ENCODE measurements at regions not wholly inside any gene's neighbourhood (a gene's known extent, or its start where the extent isn't known, plus 50 kb on each side); places are given as distances from the start of the nearest gene placed in this dataset.
"Not testable (repeated sequence)": the region's sequence is repeated elsewhere in the genome, so short reads cannot be mapped to it uniquely, and the experiment has no call there.

GRCh38 chr1:149635290-149635899 lies 51.7 kb downstream of the PPIAL4C start:
- not testable (repeated sequence) for DNase-seq

GRCh38 chr1:149636286-149637122 lies 52.9 kb downstream of the PPIAL4C start:
- peak; percentile 93 for DNase-seq

- not testable (repeated sequence) for DNase-seq
These were observed 54.8 kb downstream of the PPIAL4C start for GRCh38 chr1:149638481-149638880.

- DNase-seq: peak; percentile 10
These were observed 55.4 kb downstream of the PPIAL4C start for GRCh38 chr1:149638901-149639658.

GRCh38 chr1:149641179-149641578 lies 57.5 kb downstream of the PPIAL4C start:
- DNase-seq: not testable (repeated sequence)

- DNase-seq: not testable (repeated sequence)
These were observed 61.2 kb downstream of the PPIAL4C start for GRCh38 chr1:149644818-149645217.

GRCh38 chr1:149646360-149647017 lies 62.8 kb downstream of the PPIAL4C start:
- DNase-seq: peak; percentile 16

GRCh38 chr1:149647018-149647373 lies 63.3 kb downstream of the PPIAL4C start:
- DNase-seq: peak; percentile 13

GRCh38 chr1:149657750-149658149 lies 74.1 kb downstream of the PPIAL4C start:
- DNase-seq: not testable (repeated sequence)

GRCh38 chr1:149658175-149658574 lies 74.5 kb downstream of the PPIAL4C start:
- DNase-seq: not testable (repeated sequence)

GRCh38 chr1:149664624-149665023 lies 81.0 kb downstream of the PPIAL4C start:
- not testable (repeated sequence) for DNase-seq

GRCh38 chr1:149665033-149665432 lies 81.4 kb downstream of the PPIAL4C start:
- not testable (repeated sequence) for DNase-seq

GRCh38 chr1:149665528-149665927 lies 81.9 kb downstream of the PPIAL4C start:
- DNase-seq: not testable (repeated sequence)

GRCh38 chr1:149673231-149673909 lies 89.7 kb downstream of the PPIAL4C start:
- DNase-seq: peak; percentile 17

- DNase-seq: not testable (repeated sequence)
These were observed 91.3 kb downstream of the PPIAL4C start for GRCh38 chr1:149674921-149675320.

GRCh38 chr1:149677359-149677758 lies 93.7 kb downstream of the PPIAL4C start:
- not testable (repeated sequence) for DNase-seq

- not testable (repeated sequence) for DNase-seq
These were observed 95.8 kb upstream of the FCGR1A start for GRCh38 chr1:149686593-149687238.

- not testable (repeated sequence) for DNase-seq
These were observed 91.1 kb upstream of the FCGR1A start for GRCh38 chr1:149691399-149691798.

- DNase-seq: peak; percentile 3
These were observed 89.5 kb upstream of the FCGR1A start for GRCh38 chr1:149692804-149693539.

- DNase-seq: not testable (repeated sequence)
These were observed 87.4 kb upstream of the FCGR1A start for GRCh38 chr1:149695066-149695465.

GRCh38 chr1:149700220-149700619 lies 82.3 kb upstream of the FCGR1A start:
- DNase-seq: not testable (repeated sequence)

All from femur (tissue), 1 donor.